Keratinocyte (primary cell): ENCODE measurements at regions not wholly inside any gene's neighbourhood (a gene's known extent, or its start where the extent isn't known, plus 50 kb on each side); places are given as distances from the start of the nearest gene placed in this dataset.

Source experiments
- CTCF ChIP-seq, 3 experiments: IDR thresholded peaks in 1 of 3; conservative IDR thresholded peaks in 1 of 3; optimal IDR thresholded peaks in 1 of 3; 2 replicates in 2 of 3; 3 replicates in 1 of 3; pipeline versions ENCODE3 to v1.5.1; 2011; ENCODE audit warnings: low read length in 3 of 3, mild to moderate bottlenecking in 3 of 3, moderate library complexity in 2 of 3, control low read depth in 1 of 3, inconsistent platforms in 1 of 3; ENCODE audit not compliant: insufficient read depth in 2 of 3; ENCODE audit errors: extremely low read depth in 1 of 3
- EZH2 ChIP-seq: IDR thresholded peaks from one replicate; pipeline ENCODE4 v1.6.1; 2012; ENCODE audit warnings: inconsistent platforms, mild to moderate bottlenecking, low read length, moderate library complexity

- no peak for TF ChIP-seq CTCF (optimal IDR thresholded peaks at IDR 0.05 in 1 of 3, IDR thresholded peaks at IDR 0.05 in 1 of 3, conservative IDR thresholded peaks at IDR 0.05 in 1 of 3; ENCODE audit: extremely low read depth in 1 of 3, insufficient read depth in 2 of 3, low read length in 3 of 3)
- no peak for TF ChIP-seq EZH2
These were observed 124.8 kb downstream of the HTR1A start for GRCh38 chr5:63837437-63837836.
